WTC11 (cell line): ENCODE measurements at regions not wholly inside any gene's neighbourhood (a gene's known extent, or its start where the extent isn't known, plus 50 kb on each side); places are given as distances from the start of the nearest gene placed in this dataset.

ENCODE experiments used
- ATAC-seq: fragments of 200-7000 bp; cut with Tn5 transposase; 2 replicates; pipeline ENCODE4 v1.10.0; 2021; ENCODE audit warnings: mild to moderate bottlenecking, moderate library complexity
- CTCF ChIA-PET: fragments of 300-600 bp; sonication (Branson Sonifier 250); formaldehyde crosslinking; loops from one replicate; lab custom pipeline; 2021; ENCODE audit warnings: antibody characterized with exemption; lab: Charles Lee
- POLR2A ChIA-PET: fragments of 350-600 bp; sonication (Branson Sonifier 250); formaldehyde crosslinking; loops from one replicate; lab custom pipeline; 2021; ENCODE audit warnings: antibody characterized with exemption; lab: Charles Lee
- DNase-seq: peaks from one replicate; pipeline ENCODE4 v3.0.0; 2021; ENCODE audit warnings: low spot score
- H3K27ac Mint-ChIP-seq: 2 replicates; pipeline ENCODE4 v1.8.0; 2021; ENCODE audit warnings: mixed read lengths
- H3K27me3 Mint-ChIP-seq: 2 replicates; pipeline ENCODE4 v1.8.0; 2021; ENCODE audit warnings: low read depth, mild to moderate bottlenecking, moderate library complexity, mixed read lengths
- H3K36me3 Mint-ChIP-seq: 2 replicates; pipeline ENCODE4 v1.8.0; 2021; ENCODE audit warnings: mixed read lengths
- H3K4me1 Mint-ChIP-seq: 2 replicates; pipeline ENCODE4 v1.8.0; 2022; ENCODE audit warnings: mixed read lengths
- H3K4me3 Mint-ChIP-seq: 2 replicates; pipeline ENCODE4 v1.8.0; 2021; ENCODE audit warnings: mild to moderate bottlenecking, moderate library complexity, mixed read lengths
- H3K9me3 Mint-ChIP-seq: 2 replicates; pipeline ENCODE4 v1.8.0; 2021; ENCODE audit warnings: mixed read lengths
- CREB1 ChIP-seq: sonication (generic); formaldehyde crosslinking; IDR thresholded peaks from 2 replicates; pipeline ENCODE4 v1.8.0; 2023; ENCODE audit warnings: mild to moderate bottlenecking, missing genetic modification reagents
- ELF4 ChIP-seq: sonication (generic); formaldehyde crosslinking; IDR thresholded peaks from 2 replicates; pipeline ENCODE4 v1.8.1; 2022; ENCODE audit warnings: low read depth, mild to moderate bottlenecking, moderate library complexity, missing genetic modification reagents
- HMGA2 ChIP-seq: fragments of 250-450 bp; sonication (Bioruptor Pico); IDR thresholded peaks from 2 replicates; pipeline ENCODE4 v1.4.0; 2021; ENCODE audit warnings: mild to moderate bottlenecking, moderate library complexity
- IRF2 ChIP-seq: sonication (generic); formaldehyde crosslinking; IDR thresholded peaks from 2 replicates; pipeline ENCODE4 v1.8.0; 2022; ENCODE audit warnings: low read depth, missing genetic modification reagents, borderline replicate concordance
- MXD4 ChIP-seq: fragments of 250-450 bp; sonication (Bioruptor Pico); IDR thresholded peaks from 2 replicates; pipeline ENCODE4 v1.8.0; 2021; ENCODE audit warnings: mild to moderate bottlenecking, moderate library complexity, borderline replicate concordance
- NR1H2 ChIP-seq: sonication (generic); formaldehyde crosslinking; IDR thresholded peaks from 2 replicates; pipeline ENCODE4 v1.9.0; 2021; ENCODE audit warnings: mild to moderate bottlenecking, moderate library complexity, missing genetic modification reagents
- TCF7 ChIP-seq: sonication (generic); formaldehyde crosslinking; IDR thresholded peaks from 2 replicates; pipeline ENCODE4 v1.8.0; 2022; ENCODE audit warnings: mild to moderate bottlenecking, low read depth, missing genetic modification reagents, moderate library complexity
- TEAD1 ChIP-seq: sonication (generic); formaldehyde crosslinking; IDR thresholded peaks from 2 replicates; pipeline ENCODE4 v1.8.0; 2022; ENCODE audit warnings: mild to moderate bottlenecking, missing genetic modification reagents
- ZNF219 ChIP-seq: sonication (generic); formaldehyde crosslinking; IDR thresholded peaks from 2 replicates; pipeline ENCODE4 v1.8.0; 2023; ENCODE audit warnings: missing genetic modification reagents, mild to moderate bottlenecking, borderline replicate concordance
- ZNF263 ChIP-seq: sonication (generic); formaldehyde crosslinking; IDR thresholded peaks from 2 replicates; pipeline ENCODE4 v1.8.1; 2022; ENCODE audit warnings: low read depth, mild to moderate bottlenecking, moderate library complexity, missing genetic modification reagents
- TF ChIP-seq, protein P1 (sequence below): fragments of 250-450 bp; sonication (Bioruptor Pico); conservative IDR thresholded peaks from 2 replicates; pipeline ENCODE4 v1.9.0; 2021; ENCODE audit warnings: mild to moderate bottlenecking
- TF ChIP-seq, protein P2 (sequence below): sonication (generic); formaldehyde crosslinking; IDR thresholded peaks from 2 replicates; pipeline ENCODE4 v1.8.1; 2022; ENCODE audit warnings: mild to moderate bottlenecking, moderate library complexity, missing genetic modification reagents
- TF ChIP-seq, protein P3 (sequence below): sonication (generic); formaldehyde crosslinking; IDR thresholded peaks from 2 replicates; pipeline ENCODE4 v1.8.1; 2022; ENCODE audit warnings: low read depth, missing genetic modification reagents, borderline replicate concordance
- TF ChIP-seq, protein P4 (sequence below): sonication (generic); formaldehyde crosslinking; conservative IDR thresholded peaks from 2 replicates; pipeline ENCODE4 v1.8.1; 2023; ENCODE audit warnings: mild to moderate bottlenecking, low read depth, missing genetic modification reagents, moderate library complexity
- TF ChIP-seq, protein P5 (sequence below): sonication (generic); formaldehyde crosslinking; IDR thresholded peaks from 2 replicates; pipeline ENCODE4 v1.8.0; 2023; ENCODE audit warnings: missing genetic modification reagents, mild to moderate bottlenecking, borderline replicate concordance
- TF ChIP-seq, protein P6 (sequence below): sonication (generic); formaldehyde crosslinking; IDR thresholded peaks from 2 replicates; pipeline ENCODE4 v1.8.1; 2023; ENCODE audit warnings: mild to moderate bottlenecking, missing genetic modification reagents, borderline replicate concordance

DNA sequence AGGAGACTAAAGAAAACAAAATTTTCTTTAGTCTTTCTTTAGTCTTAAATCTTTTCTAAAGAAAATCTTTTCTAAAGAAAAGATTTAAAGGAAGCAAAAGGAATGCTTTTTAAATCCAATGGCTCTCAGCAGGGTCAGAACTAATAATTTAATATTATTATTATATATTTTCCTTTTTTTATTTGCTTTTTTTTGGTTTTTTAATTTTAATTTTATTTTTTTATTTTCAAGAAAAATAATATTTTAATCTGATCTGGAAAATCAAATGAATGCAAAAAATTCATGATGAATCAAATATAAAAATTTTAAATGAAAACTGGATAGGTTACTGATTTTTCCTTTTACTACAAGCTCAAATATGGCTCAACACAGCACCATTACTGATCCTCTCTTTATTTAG lies 70.7 kb upstream of the HECW1 start:
- POLR2A ChIA-PET: no interaction called here

DNA sequence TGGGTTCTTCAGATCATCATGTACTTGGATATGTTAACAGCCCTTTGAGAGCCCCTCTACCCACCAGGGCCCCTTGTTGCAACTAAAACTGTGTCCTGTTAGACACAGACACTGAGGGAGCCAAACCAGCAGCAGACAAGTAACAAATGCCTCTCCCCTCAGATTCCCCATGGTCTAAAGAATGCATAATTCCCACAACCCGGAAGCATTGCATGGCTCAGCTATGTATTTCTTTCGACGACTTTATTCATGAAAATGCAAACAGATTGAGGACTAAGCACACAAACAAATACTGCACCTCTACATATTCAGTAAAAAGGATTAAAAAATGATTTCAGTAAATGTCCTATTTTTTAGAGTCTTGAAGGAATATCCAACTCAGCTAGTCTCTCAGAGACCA lies 70.1 kb upstream of the HECW1 start:
- DNase-seq (no peak), ATAC-seq (no peak)
- Mint-ChIP-seq H3K4me3 (no peak overlapping the region), H3K27ac (no peak overlapping the region), H3K4me1 (peaks cover 31% of the 10 kb centered on the region), H3K9me3 (no peaks in the 10 kb centered on the region), H3K36me3 (no peaks in the 10 kb centered on the region), H3K27me3 (peaks cover 4% of the 10 kb centered on the region; the same call in 1 of the 2 replicates)
- POLR2A ChIA-PET: no interaction called here
- CTCF ChIA-PET: interaction anchor here (0.8 to 1.5 kb wide), 4 partner anchors 29 to 101 kb away, joined by 3 to 5 read pairs (median 4); no protein-coding TSS in a partner anchor
- no peak for TF ChIP-seq ZNF219 (CRISPR knock-in tag)
- TF ChIP-seq IRF2 (CRISPR knock-in tag): no peak
- TF ChIP-seq, protein P1, sequence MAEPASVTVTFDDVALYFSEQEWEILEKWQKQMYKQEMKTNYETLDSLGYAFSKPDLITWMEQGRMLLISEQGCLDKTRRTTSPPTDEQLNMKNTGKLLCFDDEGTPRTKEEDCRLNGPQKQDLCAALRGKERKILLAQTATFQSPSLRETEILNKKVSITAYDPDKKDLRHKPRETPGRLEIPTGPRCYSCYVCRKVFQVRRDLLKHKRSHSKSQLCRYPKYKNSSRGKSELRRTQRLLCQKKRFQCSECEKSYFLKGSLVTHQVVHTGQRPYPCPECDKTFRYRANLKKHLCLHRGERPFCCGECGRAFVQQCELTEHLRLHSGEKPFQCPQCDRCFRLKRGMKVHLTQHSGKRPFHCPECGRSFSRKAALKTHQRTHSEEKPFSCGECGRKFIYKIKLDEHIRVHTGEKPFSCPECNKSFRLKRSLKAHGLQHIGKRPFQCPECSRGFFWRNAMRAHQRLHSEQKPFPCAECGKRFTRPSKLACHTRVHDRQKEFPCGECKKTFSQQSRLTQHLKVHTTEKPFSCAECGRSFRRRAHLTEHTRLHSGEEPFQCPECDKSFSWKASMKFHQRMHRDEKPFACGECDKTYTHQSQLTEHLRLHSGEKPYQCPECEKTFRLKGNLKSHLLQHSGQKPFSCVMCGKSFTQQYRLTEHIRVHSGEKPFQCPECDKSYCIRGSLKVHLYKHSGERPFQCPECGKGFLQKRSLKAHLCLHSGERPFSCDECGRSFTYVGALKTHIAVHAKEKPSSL: no peak
- TF ChIP-seq, protein P2, sequence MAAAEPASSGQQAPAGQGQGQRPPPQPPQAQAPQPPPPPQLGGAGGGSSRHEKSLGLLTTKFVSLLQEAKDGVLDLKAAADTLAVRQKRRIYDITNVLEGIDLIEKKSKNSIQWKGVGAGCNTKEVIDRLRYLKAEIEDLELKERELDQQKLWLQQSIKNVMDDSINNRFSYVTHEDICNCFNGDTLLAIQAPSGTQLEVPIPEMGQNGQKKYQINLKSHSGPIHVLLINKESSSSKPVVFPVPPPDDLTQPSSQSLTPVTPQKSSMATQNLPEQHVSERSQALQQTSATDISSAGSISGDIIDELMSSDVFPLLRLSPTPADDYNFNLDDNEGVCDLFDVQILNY (CRISPR knock-in tag): no peak
- no peak for TF ChIP-seq ELF4 (CRISPR knock-in tag)
- no peak for TF ChIP-seq TCF7
- no peak for TF ChIP-seq CREB1 (CRISPR knock-in tag)
- TF ChIP-seq, protein P3, sequence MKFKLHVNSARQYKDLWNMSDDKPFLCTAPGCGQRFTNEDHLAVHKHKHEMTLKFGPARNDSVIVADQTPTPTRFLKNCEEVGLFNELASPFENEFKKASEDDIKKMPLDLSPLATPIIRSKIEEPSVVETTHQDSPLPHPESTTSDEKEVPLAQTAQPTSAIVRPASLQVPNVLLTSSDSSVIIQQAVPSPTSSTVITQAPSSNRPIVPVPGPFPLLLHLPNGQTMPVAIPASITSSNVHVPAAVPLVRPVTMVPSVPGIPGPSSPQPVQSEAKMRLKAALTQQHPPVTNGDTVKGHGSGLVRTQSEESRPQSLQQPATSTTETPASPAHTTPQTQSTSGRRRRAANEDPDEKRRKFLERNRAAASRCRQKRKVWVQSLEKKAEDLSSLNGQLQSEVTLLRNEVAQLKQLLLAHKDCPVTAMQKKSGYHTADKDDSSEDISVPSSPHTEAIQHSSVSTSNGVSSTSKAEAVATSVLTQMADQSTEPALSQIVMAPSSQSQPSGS (CRISPR knock-in tag): no peak
- TF ChIP-seq, protein P4, sequence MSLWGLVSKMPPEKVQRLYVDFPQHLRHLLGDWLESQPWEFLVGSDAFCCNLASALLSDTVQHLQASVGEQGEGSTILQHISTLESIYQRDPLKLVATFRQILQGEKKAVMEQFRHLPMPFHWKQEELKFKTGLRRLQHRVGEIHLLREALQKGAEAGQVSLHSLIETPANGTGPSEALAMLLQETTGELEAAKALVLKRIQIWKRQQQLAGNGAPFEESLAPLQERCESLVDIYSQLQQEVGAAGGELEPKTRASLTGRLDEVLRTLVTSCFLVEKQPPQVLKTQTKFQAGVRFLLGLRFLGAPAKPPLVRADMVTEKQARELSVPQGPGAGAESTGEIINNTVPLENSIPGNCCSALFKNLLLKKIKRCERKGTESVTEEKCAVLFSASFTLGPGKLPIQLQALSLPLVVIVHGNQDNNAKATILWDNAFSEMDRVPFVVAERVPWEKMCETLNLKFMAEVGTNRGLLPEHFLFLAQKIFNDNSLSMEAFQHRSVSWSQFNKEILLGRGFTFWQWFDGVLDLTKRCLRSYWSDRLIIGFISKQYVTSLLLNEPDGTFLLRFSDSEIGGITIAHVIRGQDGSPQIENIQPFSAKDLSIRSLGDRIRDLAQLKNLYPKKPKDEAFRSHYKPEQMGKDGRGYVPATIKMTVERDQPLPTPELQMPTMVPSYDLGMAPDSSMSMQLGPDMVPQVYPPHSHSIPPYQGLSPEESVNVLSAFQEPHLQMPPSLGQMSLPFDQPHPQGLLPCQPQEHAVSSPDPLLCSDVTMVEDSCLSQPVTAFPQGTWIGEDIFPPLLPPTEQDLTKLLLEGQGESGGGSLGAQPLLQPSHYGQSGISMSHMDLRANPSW (CRISPR knock-in tag): no peak
- TF ChIP-seq, protein P5, sequence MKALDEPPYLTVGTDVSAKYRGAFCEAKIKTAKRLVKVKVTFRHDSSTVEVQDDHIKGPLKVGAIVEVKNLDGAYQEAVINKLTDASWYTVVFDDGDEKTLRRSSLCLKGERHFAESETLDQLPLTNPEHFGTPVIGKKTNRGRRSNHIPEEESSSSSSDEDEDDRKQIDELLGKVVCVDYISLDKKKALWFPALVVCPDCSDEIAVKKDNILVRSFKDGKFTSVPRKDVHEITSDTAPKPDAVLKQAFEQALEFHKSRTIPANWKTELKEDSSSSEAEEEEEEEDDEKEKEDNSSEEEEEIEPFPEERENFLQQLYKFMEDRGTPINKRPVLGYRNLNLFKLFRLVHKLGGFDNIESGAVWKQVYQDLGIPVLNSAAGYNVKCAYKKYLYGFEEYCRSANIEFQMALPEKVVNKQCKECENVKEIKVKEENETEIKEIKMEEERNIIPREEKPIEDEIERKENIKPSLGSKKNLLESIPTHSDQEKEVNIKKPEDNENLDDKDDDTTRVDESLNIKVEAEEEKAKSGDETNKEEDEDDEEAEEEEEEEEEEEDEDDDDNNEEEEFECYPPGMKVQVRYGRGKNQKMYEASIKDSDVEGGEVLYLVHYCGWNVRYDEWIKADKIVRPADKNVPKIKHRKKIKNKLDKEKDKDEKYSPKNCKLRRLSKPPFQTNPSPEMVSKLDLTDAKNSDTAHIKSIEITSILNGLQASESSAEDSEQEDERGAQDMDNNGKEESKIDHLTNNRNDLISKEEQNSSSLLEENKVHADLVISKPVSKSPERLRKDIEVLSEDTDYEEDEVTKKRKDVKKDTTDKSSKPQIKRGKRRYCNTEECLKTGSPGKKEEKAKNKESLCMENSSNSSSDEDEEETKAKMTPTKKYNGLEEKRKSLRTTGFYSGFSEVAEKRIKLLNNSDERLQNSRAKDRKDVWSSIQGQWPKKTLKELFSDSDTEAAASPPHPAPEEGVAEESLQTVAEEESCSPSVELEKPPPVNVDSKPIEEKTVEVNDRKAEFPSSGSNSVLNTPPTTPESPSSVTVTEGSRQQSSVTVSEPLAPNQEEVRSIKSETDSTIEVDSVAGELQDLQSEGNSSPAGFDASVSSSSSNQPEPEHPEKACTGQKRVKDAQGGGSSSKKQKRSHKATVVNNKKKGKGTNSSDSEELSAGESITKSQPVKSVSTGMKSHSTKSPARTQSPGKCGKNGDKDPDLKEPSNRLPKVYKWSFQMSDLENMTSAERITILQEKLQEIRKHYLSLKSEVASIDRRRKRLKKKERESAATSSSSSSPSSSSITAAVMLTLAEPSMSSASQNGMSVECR (CRISPR knock-in tag): no peak
- TF ChIP-seq MXD4 (CRISPR knock-in tag): no peak
- TF ChIP-seq TEAD1 (CRISPR knock-in tag): no peak
- no peak for TF ChIP-seq ZNF263 (CRISPR knock-in tag)

More for the DNA sequence above, 70.7 kb upstream of the HECW1 start:
- CTCF ChIA-PET: interaction anchor here (0.8 to 1.6 kb wide), 4 partner anchors 59 to 101 kb away, joined by 3 to 5 read pairs (median 4); no protein-coding TSS in a partner anchor
- DNase-seq (no peak), ATAC-seq (no peak)
- H3K4me3 Mint-ChIP-seq: no peak overlapping the region
- no peaks in the 10 kb centered on the region for H3K9me3 Mint-ChIP-seq
- H3K27me3 Mint-ChIP-seq: peaks cover 7% of the 10 kb centered on the region; the same call in 1 of the 2 replicates
- no peaks in the 10 kb centered on the region for H3K36me3 Mint-ChIP-seq
- TF ChIP-seq NR1H2: no peak
- TF ChIP-seq HMGA2 (CRISPR knock-in tag): peak; percentile 91
- TF ChIP-seq, protein P6, sequence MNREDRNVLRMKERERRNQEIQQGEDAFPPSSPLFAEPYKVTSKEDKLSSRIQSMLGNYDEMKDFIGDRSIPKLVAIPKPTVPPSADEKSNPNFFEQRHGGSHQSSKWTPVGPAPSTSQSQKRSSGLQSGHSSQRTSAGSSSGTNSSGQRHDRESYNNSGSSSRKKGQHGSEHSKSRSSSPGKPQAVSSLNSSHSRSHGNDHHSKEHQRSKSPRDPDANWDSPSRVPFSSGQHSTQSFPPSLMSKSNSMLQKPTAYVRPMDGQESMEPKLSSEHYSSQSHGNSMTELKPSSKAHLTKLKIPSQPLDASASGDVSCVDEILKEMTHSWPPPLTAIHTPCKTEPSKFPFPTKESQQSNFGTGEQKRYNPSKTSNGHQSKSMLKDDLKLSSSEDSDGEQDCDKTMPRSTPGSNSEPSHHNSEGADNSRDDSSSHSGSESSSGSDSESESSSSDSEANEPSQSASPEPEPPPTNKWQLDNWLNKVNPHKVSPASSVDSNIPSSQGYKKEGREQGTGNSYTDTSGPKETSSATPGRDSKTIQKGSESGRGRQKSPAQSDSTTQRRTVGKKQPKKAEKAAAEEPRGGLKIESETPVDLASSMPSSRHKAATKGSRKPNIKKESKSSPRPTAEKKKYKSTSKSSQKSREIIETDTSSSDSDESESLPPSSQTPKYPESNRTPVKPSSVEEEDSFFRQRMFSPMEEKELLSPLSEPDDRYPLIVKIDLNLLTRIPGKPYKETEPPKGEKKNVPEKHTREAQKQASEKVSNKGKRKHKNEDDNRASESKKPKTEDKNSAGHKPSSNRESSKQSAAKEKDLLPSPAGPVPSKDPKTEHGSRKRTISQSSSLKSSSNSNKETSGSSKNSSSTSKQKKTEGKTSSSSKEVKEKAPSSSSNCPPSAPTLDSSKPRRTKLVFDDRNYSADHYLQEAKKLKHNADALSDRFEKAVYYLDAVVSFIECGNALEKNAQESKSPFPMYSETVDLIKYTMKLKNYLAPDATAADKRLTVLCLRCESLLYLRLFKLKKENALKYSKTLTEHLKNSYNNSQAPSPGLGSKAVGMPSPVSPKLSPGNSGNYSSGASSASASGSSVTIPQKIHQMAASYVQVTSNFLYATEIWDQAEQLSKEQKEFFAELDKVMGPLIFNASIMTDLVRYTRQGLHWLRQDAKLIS: no peak
- H3K27ac Mint-ChIP-seq: no peak overlapping the region
- peaks cover 31% of the 10 kb centered on the region for H3K4me1 Mint-ChIP-seq
